GM23338 (cell line): ENCODE measurements at regions not wholly inside any gene's neighbourhood (a gene's known extent, or its start where the extent isn't known, plus 50 kb on each side); places are given as distances from the start of the nearest gene placed in this dataset.

Experiments
- ATAC-seq: fragments of 200-7000 bp; cut with Tn5 transposase; 3 replicates; pipeline ENCODE4 v1.9.1; 2020
- DNase-seq: peaks from one replicate; pipeline ENCODE4 v3.0.0-alpha.2; 2015; ENCODE audit warnings: low spot score
- H2AFZ ChIP-seq: fragments of 200-600 bp; sonication (generic); 2 replicates; pipeline ENCODE4 v1.8.0; 2016; ENCODE audit warnings: antibody characterized with exemption, mild to moderate bottlenecking, moderate library complexity
- H3F3A ChIP-seq: fragments of 200-600 bp; sonication (generic); replicated peaks from 2 replicates; pipeline ENCODE4 v1.8.0; 2017; ENCODE audit warnings: antibody characterized with exemption, mixed run types, low read depth
- H3K27ac ChIP-seq: fragments of 200-600 bp; sonication (generic); 2 replicates; pipeline ENCODE4 v1.6.1; 2016; ENCODE audit warnings: low read depth
- H3K27me3 ChIP-seq: fragments of 200-600 bp; sonication (generic); 2 replicates; pipeline ENCODE4 v1.8.0; 2016; ENCODE audit warnings: mild to moderate bottlenecking, mixed run types, moderate library complexity; ENCODE audit not compliant: insufficient read depth
- H3K36me3 ChIP-seq: fragments of 200-600 bp; sonication (generic); 2 replicates; pipeline ENCODE4 v1.8.0; 2016; ENCODE audit warnings: mild to moderate bottlenecking; ENCODE audit not compliant: insufficient read depth
- H3K4me1 ChIP-seq: fragments of 200-600 bp; sonication (generic); 2 replicates; pipeline ENCODE4 v1.8.0; 2016; ENCODE audit warnings: mild to moderate bottlenecking, moderate library complexity; ENCODE audit not compliant: insufficient read depth
- H3K4me2 ChIP-seq: fragments of 200-600 bp; sonication (generic); 2 replicates; pipeline ENCODE4 v1.7.1; 2017; ENCODE audit warnings: mixed run types
- H3K4me3 ChIP-seq: fragments of 200-600 bp; sonication (generic); 2 replicates; pipeline ENCODE4 v1.6.1; 2016; ENCODE audit warnings: mixed run types
- H3K79me2 ChIP-seq: fragments of 200-600 bp; sonication (generic); replicated peaks from 2 replicates; pipeline ENCODE4 v1.8.0; 2017; ENCODE audit warnings: mild to moderate bottlenecking; ENCODE audit not compliant: insufficient read depth
- H3K9me2 ChIP-seq: fragments of 200-600 bp; sonication (generic); 2 replicates; pipeline ENCODE4 v1.8.0; 2017; ENCODE audit not compliant: insufficient read depth
- H4K20me1 ChIP-seq: fragments of 200-600 bp; sonication (generic); replicated peaks from 2 replicates; pipeline ENCODE4 v1.8.0; 2017; ENCODE audit warnings: mild to moderate bottlenecking; ENCODE audit not compliant: insufficient read depth
- H3K27ac Mint-ChIP-seq: 2 replicates; pipeline ENCODE4 v1.8.0; 2020; ENCODE audit warnings: inconsistent platforms, mild to moderate bottlenecking, moderate library complexity, mixed read lengths
- H3K27me3 Mint-ChIP-seq: 3 replicates; pipeline ENCODE4 v1.8.0; 2022; ENCODE audit warnings: low read depth, mild to moderate bottlenecking, moderate library complexity, mixed read lengths, inconsistent platforms; ENCODE audit not compliant: insufficient read depth, poor library complexity
- H3K36me3 Mint-ChIP-seq: 3 replicates; pipeline ENCODE4 v1.8.0; 2021; ENCODE audit warnings: low read depth, mild to moderate bottlenecking, inconsistent platforms, moderate library complexity, mixed read lengths
- H3K4me1 Mint-ChIP-seq: 3 replicates; pipeline ENCODE4 v1.8.0; 2020; ENCODE audit warnings: mild to moderate bottlenecking, inconsistent platforms, mixed read lengths
- H3K4me3 Mint-ChIP-seq: 3 replicates; pipeline ENCODE4 v1.8.0; 2021; ENCODE audit warnings: moderate library complexity, mild to moderate bottlenecking, inconsistent platforms, mixed read lengths
- H3K9me3 Mint-ChIP-seq: 3 replicates; pipeline ENCODE4 v1.8.0; 2020; ENCODE audit warnings: moderate library complexity, mild to moderate bottlenecking, inconsistent platforms, mixed read lengths
- NANOG ChIP-seq: IDR thresholded peaks from 2 replicates; pipeline ENCODE4 v1.6.1; 2016; ENCODE audit warnings: antibody characterized with exemption, borderline replicate concordance
- STAT1 ChIP-seq: IDR thresholded peaks from one replicate; pipeline ENCODE4 v1.6.1; 2016; ENCODE audit warnings: antibody characterized with exemption; ENCODE audit not compliant: unreplicated experiment
- ZNF114 ChIP-seq: fragments of 250-450 bp; sonication (Bioruptor Pico); IDR thresholded peaks from 2 replicates; pipeline ENCODE4 v1.5.0; 2020; ENCODE audit warnings: mild to moderate bottlenecking, moderate library complexity
- ZNF331 ChIP-seq: fragments of 250-450 bp; sonication (Bioruptor Pico); IDR thresholded peaks from 2 replicates; pipeline ENCODE4 v1.5.0; 2020; ENCODE audit warnings: low read depth, mild to moderate bottlenecking, moderate library complexity
- TF ChIP-seq, protein P1 (sequence below): IDR thresholded peaks from one replicate; pipeline ENCODE4 v1.6.1; 2018; ENCODE audit warnings: antibody characterized with exemption; ENCODE audit not compliant: unreplicated experiment
- TF ChIP-seq, protein P2 (sequence below), 2 experiments: fragments of 200-600 bp in 1 of 2; sonication (generic) in 1 of 2; conservative IDR thresholded peaks; 2 replicates each; pipeline versions ENCODE4 v1.5.1 to v1.6.1; 2016 to 2017; ENCODE audit warnings: antibody characterized with exemption in 2 of 2, low read depth in 2 of 2, mild to moderate bottlenecking in 2 of 2, moderate library complexity in 1 of 2
- TF ChIP-seq, protein P3 (sequence below): fragments of 250-450 bp; sonication (Bioruptor Pico); IDR thresholded peaks from 2 replicates; pipeline ENCODE4 v1.5.0; 2020; ENCODE audit warnings: mild to moderate bottlenecking, moderate library complexity

DNA sequence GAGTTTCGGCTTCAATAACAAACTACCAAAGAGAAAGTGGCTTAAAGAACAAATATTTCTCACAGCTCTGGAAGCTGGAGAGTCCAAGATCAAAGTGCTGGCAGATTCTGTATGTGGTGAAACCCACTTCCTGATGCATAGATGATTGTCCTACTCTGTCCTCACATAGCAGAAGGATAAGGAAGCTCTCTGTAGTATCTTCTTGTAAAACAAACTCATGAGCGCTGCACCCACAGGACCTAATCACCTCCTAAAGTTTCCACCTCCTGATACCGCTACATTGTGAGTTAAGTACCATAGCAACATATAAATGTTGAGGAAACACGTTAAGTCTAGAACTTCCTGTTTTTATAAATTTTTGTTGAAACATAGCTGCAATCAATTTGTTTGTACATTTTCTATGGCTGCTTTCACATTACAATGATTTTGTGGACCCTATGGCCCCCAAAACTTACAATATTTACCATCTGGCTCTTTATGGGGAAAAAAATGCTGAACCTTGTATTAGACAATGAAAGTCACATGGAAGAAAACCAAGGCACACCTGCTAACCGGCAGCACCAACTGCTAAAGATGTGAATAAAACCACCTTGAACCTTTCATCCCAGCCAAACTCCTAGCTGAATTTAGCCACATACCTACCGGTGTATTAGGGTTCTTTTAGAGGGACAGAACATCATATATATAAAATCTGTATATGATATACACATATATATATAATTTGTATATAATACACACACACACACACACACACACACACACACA, 1423.4 kb downstream of the NCAM2 start:
- Mint-ChIP-seq H3K27me3 (no peaks in the 10 kb centered on the region), H3K27ac (no peak overlapping the region), H3K4me1 (no peaks in the 10 kb centered on the region), H3K36me3 (no peaks in the 10 kb centered on the region), H3K9me3 (no peaks in the 10 kb centered on the region), H3K4me3 (no peak overlapping the region)
- Histone ChIP-seq H3K36me3 (no peaks in the 10 kb centered on the region), H3K4me2 (no peak overlapping the region), H3F3A (no peaks in the 10 kb centered on the region), H3K27me3 (no peaks in the 10 kb centered on the region), H3K4me3 (no peak overlapping the region), H3K27ac (no peak overlapping the region), H2AFZ (peak overlapping the region; percentile 44; the same call in 1 of the 2 replicates), H4K20me1 (no peaks in the 10 kb centered on the region), H3K4me1 (no peaks in the 10 kb centered on the region), H3K79me2 (no peaks in the 10 kb centered on the region), H3K9me2 (no peaks in the 10 kb centered on the region)
- no peak for ATAC-seq
- TF ChIP-seq, protein P1, sequence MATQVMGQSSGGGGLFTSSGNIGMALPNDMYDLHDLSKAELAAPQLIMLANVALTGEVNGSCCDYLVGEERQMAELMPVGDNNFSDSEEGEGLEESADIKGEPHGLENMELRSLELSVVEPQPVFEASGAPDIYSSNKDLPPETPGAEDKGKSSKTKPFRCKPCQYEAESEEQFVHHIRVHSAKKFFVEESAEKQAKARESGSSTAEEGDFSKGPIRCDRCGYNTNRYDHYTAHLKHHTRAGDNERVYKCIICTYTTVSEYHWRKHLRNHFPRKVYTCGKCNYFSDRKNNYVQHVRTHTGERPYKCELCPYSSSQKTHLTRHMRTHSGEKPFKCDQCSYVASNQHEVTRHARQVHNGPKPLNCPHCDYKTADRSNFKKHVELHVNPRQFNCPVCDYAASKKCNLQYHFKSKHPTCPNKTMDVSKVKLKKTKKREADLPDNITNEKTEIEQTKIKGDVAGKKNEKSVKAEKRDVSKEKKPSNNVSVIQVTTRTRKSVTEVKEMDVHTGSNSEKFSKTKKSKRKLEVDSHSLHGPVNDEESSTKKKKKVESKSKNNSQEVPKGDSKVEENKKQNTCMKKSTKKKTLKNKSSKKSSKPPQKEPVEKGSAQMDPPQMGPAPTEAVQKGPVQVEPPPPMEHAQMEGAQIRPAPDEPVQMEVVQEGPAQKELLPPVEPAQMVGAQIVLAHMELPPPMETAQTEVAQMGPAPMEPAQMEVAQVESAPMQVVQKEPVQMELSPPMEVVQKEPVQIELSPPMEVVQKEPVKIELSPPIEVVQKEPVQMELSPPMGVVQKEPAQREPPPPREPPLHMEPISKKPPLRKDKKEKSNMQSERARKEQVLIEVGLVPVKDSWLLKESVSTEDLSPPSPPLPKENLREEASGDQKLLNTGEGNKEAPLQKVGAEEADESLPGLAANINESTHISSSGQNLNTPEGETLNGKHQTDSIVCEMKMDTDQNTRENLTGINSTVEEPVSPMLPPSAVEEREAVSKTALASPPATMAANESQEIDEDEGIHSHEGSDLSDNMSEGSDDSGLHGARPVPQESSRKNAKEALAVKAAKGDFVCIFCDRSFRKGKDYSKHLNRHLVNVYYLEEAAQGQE, result no peak
- TF ChIP-seq NANOG (no peak), ZNF331 (CRISPR knock-in tag) (no peak)
- no peak for DNase-seq

DNA sequence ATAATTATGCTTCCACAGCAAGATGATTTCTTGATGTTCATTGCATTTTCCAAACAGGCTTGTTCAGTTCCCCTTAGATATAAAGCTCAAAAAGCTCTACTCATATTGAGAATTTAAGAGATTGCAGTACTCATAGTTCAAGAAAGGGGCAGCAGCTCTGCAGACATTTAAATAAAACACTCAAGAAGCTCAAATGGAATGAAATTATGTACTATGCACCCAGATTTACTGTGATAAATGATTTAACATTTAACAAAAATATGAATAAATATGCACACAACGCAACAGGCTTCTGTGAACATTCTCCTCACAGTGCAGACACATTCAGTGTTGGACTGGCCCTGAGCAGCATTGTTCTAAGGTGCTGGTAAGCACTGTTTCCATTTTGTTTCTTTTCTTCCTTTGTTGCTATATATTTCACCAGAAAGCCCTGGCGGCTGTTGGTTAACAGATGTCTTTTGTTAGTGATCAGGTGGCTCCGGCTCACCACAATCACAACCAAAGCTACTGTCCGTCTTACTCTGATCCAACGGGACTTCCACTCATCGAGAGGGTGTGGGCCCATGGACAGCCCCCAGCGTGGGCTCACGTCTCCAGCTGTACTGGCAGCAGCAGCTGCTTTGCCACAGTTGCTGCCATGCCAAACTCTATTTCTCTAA, 1440.3 kb downstream of the NCAM2 start:
- no peaks in the 10 kb centered on the region for H3K27me3 ChIP-seq
- no peaks in the 10 kb centered on the region for H3F3A ChIP-seq
- Mint-ChIP-seq H3K27me3 (no peaks in the 10 kb centered on the region), H3K9me3 (0 out of 3 replicates have a peak, but pooled peaks cover 2% of the 10 kb centered on the region), H3K27ac (no peak overlapping the region), H3K36me3 (no peaks in the 10 kb centered on the region), H3K4me3 (no peak overlapping the region), H3K4me1 (no peaks in the 10 kb centered on the region)
- no peak for ATAC-seq
- peak overlapping the region; percentile 54; the same call in 1 of the 2 replicates for H2AFZ ChIP-seq
- H3K9me2 ChIP-seq, result no peaks in the 10 kb centered on the region
- no peak overlapping the region for H3K27ac ChIP-seq
- H3K4me1 ChIP-seq, result no peaks in the 10 kb centered on the region
- H3K36me3 ChIP-seq, result no peaks in the 10 kb centered on the region
- H3K79me2 ChIP-seq, result no peaks in the 10 kb centered on the region
- no peaks in the 10 kb centered on the region for H4K20me1 ChIP-seq
- peak; percentile 2 for DNase-seq
- no peak overlapping the region for H3K4me2 ChIP-seq
- H3K4me3 ChIP-seq, result no peak overlapping the region
- TF ChIP-seq STAT1, result no peak
- no peak for TF ChIP-seq ZNF114 (CRISPR knock-in tag)
- TF ChIP-seq, protein P2, sequence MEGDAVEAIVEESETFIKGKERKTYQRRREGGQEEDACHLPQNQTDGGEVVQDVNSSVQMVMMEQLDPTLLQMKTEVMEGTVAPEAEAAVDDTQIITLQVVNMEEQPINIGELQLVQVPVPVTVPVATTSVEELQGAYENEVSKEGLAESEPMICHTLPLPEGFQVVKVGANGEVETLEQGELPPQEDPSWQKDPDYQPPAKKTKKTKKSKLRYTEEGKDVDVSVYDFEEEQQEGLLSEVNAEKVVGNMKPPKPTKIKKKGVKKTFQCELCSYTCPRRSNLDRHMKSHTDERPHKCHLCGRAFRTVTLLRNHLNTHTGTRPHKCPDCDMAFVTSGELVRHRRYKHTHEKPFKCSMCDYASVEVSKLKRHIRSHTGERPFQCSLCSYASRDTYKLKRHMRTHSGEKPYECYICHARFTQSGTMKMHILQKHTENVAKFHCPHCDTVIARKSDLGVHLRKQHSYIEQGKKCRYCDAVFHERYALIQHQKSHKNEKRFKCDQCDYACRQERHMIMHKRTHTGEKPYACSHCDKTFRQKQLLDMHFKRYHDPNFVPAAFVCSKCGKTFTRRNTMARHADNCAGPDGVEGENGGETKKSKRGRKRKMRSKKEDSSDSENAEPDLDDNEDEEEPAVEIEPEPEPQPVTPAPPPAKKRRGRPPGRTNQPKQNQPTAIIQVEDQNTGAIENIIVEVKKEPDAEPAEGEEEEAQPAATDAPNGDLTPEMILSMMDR (conservative IDR thresholded peaks at IDR 0.05; ENCODE audit: low read depth in 2 of 2), result peak in 1 of 2 experiments; percentile 33; a peak in 2 of 4 replicates
- TF ChIP-seq NANOG, result no peak
- TF ChIP-seq, protein P3, sequence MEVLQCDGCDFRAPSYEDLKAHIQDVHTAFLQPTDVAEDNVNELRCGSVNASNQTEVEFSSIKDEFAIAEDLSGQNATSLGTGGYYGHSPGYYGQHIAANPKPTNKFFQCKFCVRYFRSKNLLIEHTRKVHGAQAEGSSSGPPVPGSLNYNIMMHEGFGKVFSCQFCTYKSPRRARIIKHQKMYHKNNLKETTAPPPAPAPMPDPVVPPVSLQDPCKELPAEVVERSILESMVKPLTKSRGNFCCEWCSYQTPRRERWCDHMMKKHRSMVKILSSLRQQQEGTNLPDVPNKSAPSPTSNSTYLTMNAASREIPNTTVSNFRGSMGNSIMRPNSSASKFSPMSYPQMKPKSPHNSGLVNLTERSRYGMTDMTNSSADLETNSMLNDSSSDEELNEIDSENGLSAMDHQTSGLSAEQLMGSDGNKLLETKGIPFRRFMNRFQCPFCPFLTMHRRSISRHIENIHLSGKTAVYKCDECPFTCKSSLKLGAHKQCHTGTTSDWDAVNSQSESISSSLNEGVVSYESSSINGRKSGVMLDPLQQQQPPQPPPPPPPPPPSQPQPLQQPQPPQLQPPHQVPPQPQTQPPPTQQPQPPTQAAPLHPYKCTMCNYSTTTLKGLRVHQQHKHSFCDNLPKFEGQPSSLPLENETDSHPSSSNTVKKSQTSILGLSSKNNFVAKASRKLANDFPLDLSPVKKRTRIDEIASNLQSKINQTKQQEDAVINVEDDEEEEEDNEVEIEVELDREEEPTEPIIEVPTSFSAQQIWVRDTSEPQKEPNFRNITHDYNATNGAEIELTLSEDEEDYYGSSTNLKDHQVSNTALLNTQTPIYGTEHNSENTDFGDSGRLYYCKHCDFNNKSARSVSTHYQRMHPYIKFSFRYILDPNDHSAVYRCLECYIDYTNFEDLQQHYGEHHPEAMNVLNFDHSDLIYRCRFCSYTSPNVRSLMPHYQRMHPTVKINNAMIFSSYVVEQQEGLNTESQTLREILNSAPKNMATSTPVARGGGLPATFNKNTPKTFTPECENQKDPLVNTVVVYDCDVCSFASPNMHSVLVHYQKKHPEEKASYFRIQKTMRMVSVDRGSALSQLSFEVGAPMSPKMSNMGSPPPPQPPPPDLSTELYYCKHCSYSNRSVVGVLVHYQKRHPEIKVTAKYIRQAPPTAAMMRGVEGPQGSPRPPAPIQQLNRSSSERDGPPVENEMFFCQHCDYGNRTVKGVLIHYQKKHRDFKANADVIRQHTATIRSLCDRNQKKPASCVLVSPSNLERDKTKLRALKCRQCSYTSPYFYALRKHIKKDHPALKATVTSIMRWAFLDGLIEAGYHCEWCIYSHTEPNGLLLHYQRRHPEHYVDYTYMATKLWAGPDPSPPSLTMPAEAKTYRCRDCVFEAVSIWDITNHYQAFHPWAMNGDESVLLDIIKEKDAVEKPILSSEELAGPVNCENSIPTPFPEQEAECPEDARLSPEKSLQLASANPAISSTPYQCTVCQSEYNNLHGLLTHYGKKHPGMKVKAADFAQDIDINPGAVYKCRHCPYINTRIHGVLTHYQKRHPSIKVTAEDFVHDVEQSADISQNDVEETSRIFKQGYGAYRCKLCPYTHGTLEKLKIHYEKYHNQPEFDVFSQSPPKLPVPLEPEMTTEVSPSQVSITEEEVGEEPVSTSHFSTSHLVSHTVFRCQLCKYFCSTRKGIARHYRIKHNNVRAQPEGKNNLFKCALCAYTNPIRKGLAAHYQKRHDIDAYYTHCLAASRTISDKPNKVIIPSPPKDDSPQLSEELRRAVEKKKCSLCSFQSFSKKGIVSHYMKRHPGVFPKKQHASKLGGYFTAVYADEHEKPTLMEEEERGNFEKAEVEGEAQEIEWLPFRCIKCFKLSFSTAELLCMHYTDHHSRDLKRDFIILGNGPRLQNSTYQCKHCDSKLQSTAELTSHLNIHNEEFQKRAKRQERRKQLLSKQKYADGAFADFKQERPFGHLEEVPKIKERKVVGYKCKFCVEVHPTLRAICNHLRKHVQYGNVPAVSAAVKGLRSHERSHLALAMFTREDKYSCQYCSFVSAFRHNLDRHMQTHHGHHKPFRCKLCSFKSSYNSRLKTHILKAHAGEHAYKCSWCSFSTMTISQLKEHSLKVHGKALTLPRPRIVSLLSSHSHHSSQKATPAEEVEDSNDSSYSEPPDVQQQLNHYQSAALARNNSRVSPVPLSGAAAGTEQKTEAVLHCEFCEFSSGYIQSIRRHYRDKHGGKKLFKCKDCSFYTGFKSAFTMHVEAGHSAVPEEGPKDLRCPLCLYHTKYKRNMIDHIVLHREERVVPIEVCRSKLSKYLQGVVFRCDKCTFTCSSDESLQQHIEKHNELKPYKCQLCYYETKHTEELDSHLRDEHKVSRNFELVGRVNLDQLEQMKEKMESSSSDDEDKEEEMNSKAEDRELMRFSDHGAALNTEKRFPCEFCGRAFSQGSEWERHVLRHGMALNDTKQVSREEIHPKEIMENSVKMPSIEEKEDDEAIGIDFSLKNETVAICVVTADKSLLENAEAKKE (CRISPR knock-in tag), result no peak
